ENCODE measurements at regions not wholly inside any gene's neighbourhood (a gene's known extent, or its start where the extent isn't known, plus 50 kb on each side); places are given as distances from the start of the nearest gene placed in this dataset.
"Not testable (repeated sequence)": the region's sequence is repeated elsewhere in the genome, so short reads cannot be mapped to it uniquely, and the experiment has no call there.

- DNase-seq, result no peak
Observed at GRCh38 chr2:39584283-39584965, 81.3 kb upstream of the TMEM178A start.

GRCh38 chr2:39585531-39585930, 80.2 kb upstream of the TMEM178A start:
- not testable (repeated sequence) for DNase-seq

GRCh38 chr2:39587168-39587567, 78.5 kb upstream of the TMEM178A start:
- DNase-seq, result no peak

- DNase-seq, result no peak
Observed at GRCh38 chr2:39587641-39588040, 78.1 kb upstream of the TMEM178A start.

- no peak for DNase-seq
Observed at GRCh38 chr2:39593439-39594393, 72.0 kb upstream of the TMEM178A start.

GRCh38 chr2:39595116-39595515, 70.6 kb upstream of the TMEM178A start:
- DNase-seq, result no peak

- no peak for DNase-seq
Observed at GRCh38 chr2:39597314-39597713, 68.4 kb upstream of the TMEM178A start.

- DNase-seq, result no peak
Observed at GRCh38 chr2:39602616-39603015, 63.1 kb upstream of the TMEM178A start.

- DNase-seq, result no peak
Observed at GRCh38 chr2:39603436-39603835, 62.3 kb upstream of the TMEM178A start.

GRCh38 chr2:39604866-39605265, 60.9 kb upstream of the TMEM178A start:
- DNase-seq, result no peak

- no peak for DNase-seq
Observed at GRCh38 chr2:39606585-39606984, 59.1 kb upstream of the TMEM178A start.

GRCh38 chr2:39607538-39608262, 58.0 kb upstream of the TMEM178A start:
- no peak for DNase-seq

GRCh38 chr2:39608263-39608575, 57.5 kb upstream of the TMEM178A start:
- no peak for DNase-seq

- no peak for DNase-seq
Observed at GRCh38 chr2:39608686-39609441, 56.9 kb upstream of the TMEM178A start.

GRCh38 chr2:39609917-39610316, 55.8 kb upstream of the TMEM178A start:
- DNase-seq, result no peak

- DNase-seq, result no peak
Observed at GRCh38 chr2:39615675-39616074, 50.0 kb upstream of the TMEM178A start.

All from CD4-positive, alpha-beta T cell treated with Interleukin-4 for 4 hours (primary cell).